ENCODE measurements at regions not wholly inside any gene's neighbourhood (a gene's known extent, or its start where the extent isn't known, plus 50 kb on each side); places are given as distances from the start of the nearest gene placed in this dataset.
A peak's percentile ranks its signal among the peaks of the same experiment; 100 is the strongest.

DNA sequence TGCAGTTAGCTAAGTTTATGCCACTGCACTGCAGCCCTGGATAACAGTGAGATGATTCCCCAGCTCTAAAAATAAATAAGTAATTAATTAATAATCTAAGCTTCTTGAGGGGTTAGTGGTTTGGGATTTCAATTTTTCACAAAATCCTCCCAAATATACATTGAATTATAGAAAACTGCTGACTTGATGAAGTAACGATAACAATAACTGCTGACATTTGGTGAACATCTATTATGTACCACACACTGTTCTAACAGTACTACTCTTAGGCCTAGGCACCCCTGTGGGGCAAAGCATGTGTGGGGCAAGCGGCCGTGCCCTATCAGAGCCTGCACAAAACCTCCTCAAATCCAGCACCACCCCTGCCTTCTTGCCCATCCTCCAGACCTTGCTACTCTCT, 245.8 kb upstream of the EPHA4 start:
- no peak for DNase-seq

DNA sequence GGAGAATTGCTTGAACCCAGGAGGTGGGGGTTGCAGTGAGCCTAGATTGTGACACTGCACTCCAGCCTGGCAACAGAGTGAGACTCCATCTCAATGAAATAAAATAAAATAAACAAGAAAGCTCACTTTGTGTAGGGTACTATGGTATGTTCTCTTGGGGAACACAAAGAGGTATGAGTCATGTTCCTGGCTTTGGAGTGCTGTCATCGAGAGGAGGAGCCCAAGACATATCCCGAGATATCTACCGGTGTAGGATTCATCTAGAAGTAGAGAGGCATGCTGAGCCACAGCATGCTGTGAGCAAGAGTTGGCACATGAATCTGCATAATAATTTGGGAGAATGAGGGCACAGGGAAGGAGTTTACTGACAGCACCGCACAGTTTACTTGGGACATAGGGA, 244.9 kb upstream of the EPHA4 start:
- DNase-seq: no peak

DNA sequence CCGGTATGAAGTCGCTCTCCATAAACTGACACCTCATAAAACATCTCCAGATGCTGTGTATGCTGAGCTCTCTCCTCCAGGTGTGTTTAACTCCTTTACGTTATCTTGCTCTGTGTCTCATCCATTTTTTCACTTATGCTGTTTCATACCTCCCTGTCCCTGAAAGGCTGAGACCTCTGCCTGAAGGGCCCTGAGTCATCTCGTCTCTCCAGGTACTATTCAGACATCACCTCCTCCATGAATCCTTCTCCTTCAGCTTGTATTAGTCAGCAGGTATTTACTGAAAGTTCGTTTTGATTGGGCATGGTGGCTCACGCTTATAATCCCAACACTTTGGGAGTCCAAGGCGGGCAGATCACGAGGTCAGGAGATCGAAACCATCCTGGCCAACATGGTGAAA, 244.5 kb upstream of the EPHA4 start:
- DNase-seq: no peak

DNA sequence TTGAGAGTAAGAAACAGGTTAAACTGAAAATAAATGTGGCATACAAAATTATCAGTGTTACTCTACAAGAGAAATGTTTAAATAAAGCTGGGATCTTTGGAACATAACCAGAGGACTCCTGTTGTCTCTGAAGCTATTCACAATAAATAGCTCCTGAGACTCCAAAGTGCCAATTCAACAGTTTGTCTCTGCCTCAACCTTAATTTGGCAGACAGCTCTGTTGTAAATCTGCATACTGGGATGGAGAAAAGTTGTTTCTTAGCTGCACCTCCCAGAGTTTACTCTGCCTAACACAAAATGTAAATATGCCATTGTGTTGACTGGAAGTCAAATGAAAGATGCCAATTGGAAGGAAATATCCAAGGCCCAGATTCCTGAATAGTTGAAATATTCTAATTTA, 238.5 kb upstream of the EPHA4 start:
- DNase-seq: no peak

DNA sequence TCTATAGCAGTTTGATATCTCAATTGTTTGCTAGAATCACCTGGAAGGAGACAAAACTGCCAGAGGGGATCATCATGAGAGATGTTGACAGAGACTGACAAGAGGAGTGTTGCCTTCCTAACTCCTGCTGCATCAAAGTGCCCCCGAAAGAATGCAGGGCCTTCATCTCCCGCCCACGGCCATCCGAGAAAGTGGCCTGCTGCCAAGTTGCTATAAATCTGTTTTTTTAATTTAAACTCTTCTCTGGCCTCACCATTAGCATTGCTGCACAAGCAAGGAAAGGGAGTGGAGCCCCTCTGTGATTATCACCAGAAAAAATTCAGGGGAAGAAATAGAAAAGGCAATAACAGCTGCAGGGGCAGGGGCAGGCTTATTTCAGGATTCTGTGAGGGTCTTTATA, 238.1 kb upstream of the EPHA4 start:
- no peak for DNase-seq

DNA sequence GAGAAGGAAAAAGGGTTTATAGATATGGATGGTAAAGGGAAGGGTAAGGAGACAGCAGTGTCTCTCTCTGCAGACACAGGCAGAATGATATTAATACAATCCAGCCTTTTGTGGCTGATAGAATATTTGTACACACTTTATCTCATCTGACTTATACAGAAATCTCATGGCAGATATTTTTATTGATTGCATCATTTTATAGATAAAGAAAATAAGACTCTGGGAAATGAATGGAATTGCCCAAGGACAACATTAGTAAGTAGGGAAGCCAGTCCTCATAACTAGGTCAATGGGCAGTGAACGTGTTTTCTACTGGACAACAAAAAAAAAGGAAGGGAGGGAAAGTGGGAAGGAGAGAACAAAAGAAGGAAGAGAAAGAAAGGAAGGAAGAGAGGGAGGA, 236.4 kb upstream of the EPHA4 start:
- DNase-seq: no peak

DNA sequence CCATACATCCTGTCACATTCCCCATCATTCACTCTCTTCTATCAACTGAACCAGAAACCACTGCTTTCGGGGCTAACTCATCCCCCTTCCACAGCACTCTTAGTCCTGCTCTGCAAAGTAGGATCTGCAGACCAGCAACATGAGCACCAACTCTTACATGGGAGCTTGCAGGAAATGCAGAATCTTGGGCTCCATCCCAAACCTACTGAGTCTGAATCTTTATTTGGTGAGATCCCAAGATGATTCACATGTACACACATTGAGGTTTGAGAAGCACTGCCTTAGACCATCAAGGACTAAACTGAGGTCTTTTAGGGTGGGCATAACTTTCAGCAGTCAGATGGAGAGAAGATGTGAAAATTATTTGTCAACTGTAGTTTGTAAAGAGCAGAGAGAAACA, 235.6 kb upstream of the EPHA4 start:
- DNase-seq: no peak

DNA sequence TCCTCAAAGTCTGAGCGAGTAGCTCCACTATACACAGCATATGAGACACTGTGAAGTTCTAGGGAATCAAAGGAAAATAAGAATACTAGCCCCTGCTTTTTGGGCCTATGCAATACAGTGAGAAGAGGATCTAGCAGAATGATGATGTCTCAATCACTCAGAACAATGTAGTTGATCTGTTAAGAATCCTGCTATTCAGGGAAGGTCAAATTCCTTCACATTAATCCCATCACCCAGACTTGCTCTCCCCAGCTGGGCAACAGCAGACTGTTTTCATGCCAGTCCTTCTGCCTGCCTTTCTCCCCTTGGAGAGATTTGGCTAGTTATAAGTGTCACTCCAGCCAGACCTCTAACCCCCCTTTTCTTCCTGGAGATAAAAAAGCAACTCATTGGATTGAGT, 230.0 kb upstream of the EPHA4 start:
- DNase-seq: no peak

DNA sequence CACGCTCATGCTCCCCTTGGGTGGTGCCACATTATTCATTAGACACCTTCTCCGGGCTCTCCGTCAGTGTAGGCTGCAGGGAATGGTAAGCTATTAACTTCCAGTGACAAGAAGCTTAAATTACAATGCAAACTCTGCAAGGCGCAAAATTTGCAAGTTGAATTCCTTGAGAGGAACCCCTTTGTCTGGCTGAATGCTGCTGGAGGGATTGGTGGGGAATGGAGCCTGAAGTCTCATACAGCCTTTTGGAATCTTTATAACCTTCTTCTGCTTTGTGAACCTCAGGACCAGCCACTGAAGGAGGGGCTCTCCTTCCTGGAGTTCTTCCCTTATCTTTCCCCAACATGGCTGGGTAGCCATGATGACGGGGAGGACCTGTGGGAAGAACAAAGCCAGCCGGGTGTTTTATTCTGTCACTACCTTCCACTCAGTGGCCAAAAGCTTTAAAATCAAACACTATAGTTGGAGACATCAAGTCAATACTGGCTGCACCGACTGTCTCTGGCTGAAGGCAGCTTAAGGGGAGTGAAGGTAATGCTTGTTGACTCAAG, 220.9 kb upstream of the EPHA4 start:
- DNase-seq: no peak

DNA sequence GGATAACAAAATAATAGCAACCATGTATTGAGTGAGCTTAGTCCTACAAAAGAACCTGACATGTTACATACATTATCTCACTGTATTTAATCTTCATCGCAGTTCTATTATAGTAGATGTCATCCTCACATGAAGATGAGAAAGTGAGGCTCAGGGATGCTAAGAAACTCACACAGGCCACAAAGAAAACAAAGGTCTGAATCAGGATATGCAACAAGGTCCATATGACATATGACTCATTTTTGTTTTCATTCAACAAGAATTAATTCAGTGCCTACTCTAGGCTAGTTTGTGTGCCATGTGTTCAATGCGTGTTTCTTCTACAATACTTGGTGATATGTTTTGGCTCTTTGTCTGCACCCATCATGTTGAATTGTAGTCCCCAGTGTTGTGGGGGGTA, 219.7 kb upstream of the EPHA4 start:
- DNase-seq: no peak

DNA sequence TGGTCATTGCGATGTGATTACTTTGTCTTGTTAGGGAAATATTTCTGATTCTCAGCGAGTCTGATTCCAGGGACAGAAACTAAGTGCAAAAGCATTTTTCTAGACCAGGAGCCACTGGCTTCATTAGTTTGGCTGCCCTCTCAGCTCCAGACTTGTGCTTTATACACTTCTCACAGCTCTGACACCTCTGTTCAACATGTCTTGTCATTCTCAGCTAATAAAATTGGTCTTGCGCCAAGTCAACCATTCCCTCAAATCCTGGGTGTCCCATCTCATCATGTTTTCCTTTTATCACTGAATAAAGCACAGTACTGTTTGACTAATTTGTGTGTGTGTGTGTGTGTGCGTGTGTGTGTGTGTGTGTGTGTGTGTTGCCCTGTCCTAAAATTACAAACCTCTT, 215.5 kb upstream of the EPHA4 start:
- DNase-seq: no peak

DNA sequence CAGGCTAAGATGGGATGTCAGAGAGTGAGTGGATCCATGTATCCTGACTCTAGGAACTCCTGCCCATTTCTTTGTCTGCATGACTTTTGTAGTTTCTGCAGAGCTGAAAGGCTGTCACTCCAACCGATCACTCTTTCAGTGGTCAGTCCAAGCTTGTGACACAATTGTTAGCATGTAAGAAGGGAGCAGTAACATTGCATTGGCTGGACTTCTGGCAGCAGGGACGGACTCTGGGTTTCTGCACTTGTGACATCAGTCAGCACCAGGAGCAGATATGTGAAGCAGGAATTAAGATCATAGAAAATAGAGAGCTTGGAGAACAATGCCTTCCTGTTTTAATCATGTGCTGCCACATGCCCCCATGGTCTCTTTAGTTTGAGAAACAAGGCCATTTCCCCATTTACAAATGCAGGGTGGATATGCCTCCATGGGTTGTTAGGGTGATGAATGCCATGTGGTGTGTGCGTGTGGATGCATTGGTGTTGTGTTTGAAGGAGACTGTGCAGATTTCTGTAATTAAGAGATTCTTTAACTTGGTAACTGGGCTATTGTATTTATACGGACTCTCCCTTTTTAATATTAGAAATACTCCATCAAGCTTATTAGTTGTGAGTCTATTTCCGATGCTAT, 214.3 kb upstream of the EPHA4 start:
- no peak for DNase-seq

DNA sequence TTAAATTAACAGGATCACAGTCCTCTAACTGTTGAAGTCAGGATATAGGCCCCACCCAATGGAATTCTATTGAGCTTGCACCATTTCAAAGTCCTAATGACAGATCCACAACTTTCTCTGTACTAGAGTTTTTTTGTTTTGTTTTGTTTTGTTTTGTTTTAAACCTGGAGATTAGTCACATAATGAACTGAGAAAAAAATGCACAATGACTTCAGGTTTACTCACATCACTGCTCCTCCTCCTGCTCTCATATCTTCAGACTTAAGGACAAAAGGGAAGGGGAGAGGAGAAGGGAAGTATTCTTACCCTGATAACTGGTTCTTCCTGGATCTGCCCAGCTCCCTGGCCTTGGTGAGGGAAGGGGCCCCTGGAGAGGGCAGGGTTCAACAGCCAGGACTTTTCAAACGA, 208.2 kb upstream of the EPHA4 start:
- DNase-seq: no peak

DNA sequence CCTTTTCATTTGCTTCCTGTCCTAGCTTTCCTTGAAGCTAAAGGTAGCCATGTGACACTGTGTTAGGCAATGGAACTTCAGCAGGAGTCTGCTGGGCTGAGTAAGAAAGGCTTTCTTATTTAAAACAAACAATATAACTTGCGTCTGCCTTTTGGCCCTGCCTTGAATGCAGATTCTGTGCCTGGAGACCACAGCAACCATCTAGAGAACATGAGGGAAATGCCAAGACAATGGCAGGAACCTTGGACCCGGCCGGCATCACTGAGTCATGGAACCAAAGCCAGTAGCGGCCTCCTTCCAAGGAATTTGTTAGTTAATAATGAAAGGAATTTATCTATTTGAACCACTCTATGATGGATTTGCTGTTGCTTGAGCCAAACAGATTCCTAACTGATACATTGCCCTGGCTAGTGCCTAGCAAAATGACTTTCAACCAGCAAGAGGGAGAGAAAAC, 207.5 kb upstream of the EPHA4 start:
- DNase-seq: no peak

DNA sequence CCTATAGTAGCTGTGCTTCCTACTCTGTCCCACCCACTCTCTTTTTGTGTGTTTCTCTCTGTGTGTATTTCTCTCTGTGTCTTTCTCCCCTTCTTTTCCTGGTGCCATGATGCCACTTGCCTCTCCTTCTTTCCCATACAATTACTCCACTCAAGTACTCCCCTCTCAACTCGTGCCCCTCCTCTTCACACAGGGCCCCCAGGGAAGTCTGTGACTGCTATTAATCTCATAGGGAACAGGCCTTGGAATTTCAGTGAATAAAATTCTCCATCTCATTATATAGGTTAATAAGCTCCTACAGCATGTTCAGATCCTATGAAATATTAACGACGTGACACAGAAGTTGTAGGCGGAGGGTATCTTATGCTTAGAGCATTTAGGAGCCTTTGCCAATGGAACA, 205.9 kb upstream of the EPHA4 start:
- DNase-seq: no peak

DNA sequence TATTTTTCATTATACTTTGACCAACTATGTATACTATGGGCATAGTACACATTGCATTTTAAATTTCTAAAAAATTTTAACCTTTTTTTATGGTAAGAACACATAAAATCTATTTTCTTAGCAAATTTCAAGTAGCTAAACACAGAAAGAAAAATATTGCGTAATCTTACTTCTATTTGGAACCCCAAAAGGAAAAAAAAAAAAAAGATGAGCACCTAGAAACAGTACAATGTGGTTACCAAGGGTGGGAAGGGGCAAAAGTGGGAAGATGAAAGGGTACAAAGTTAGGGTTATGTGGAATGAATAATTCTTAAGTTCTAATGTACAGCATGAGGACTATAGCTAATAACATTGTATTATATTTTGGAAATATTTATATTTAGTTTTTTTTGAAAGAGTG, 205.0 kb upstream of the EPHA4 start:
- DNase-seq: no peak

DNA sequence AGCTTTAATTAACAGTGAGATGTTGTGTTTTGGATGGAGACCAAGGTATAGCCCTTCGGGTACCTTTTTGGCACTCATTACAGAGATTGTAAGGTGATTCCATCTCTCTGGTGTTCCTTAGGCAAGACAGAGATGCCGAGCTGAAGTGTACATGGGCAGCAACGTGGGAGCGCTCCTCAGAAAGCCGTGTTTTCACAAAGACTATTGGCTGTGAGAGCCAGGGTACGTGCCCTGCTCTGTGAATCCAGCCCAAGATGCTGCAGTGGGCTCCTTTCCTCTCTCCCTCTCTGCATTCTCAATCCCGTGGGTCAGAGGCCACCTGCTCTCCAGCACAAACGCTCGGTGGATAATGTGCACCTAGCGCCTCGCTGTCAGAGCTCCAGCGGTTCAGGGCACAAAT, 203.0 kb upstream of the EPHA4 start:
- DNase-seq: peak; percentile 16

DNA sequence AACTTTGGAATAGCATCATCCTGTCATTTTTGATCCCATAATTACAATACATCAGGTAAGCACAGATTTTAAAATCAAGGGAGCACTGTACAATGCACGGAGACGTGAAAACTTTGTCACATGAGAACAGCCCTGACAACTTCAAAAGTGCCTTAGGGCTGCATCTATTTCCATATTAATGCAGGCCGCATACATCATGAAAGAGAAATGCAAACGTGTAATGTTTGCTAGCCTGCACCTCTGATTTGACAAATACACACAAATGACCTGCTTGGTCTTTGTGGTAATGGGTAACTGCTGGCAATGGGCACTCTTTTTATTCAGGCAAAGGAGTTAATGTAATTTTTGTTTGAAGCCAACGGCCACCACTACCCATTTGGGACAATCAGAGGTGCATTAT, 202.0 kb upstream of the EPHA4 start:
- peak; percentile 6 for DNase-seq

DNA sequence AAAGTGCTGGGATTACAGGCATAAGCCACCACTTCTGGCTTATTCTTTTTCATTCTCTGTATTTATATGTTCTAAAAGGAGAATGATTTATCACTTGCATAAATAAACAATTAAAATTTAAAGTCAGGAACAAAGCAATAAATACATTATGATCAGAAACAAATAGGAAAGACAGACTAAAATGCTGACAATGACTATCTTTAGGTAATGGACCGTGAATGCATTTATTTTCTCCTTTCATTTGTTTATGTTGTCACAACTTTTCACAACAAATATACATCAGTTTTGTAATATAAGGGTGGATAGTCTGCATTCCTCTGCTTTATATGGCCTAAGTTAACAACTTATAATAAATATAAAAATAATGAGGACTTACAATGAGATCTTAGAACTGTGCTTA, 199.2 kb upstream of the EPHA4 start:
- no peak for DNase-seq

DNA sequence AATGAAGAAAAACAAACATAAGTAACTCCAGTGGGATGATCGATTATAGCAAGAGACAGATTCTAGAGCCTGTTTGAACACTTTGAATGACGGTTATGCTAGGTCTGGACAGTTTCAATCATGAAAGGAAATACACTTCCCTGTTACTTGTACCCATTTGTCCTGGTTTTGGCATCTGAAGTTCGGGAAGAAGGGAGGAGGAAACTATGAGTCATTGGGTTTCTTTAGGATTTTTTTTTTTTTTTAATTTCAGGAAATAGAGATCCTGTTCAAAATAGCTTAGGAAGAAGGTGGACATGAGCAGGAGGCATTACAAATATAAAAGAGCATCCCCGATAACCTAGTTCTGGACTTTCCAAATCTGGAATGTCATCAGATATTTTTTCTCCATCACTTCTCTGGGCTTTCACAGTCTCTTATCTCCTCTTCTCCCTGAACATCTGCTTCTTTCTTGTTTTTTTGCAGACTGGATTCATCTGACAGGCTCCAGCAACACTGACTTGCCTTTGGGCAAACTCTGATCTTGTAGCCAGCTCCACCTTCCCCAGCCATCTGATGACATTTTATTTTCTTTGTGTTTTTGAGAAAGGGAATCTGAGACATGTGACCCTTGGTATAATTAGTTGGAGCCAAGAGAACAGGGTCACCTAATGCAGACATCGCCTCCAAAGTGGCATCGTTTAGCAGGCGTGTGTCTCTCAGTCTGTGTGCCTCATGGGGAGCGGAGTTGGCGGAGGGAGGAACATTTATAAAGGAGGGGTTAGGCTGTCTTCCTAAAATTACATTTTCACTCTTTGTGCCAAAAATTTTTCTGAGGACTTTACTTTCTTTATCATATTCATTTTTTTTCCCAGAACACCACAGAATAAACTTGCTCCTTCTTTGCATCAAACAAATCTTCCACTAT, 195.3 kb upstream of the EPHA4 start:
- DNase-seq: peak; percentile 31

DNA sequence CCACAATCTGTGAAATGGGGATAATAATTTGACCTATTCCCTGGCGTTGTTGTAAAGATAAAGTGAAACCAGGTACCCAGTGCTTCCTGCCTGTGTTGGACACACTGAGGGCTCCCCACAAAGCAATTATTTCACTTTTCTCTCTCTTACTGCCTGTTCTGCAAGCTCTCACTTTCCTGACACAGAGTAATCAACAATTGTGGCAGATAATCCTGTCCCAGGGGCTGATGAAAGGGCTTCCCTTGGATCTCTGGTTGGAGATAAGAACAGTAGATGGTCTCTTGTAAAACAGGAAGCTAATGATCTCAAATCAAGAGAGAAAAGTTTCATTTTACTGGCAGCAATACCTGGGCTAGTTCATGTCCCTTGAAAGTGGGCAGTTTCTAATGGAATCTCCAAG, 190.4 kb upstream of the EPHA4 start:
- no peak for DNase-seq

DNA sequence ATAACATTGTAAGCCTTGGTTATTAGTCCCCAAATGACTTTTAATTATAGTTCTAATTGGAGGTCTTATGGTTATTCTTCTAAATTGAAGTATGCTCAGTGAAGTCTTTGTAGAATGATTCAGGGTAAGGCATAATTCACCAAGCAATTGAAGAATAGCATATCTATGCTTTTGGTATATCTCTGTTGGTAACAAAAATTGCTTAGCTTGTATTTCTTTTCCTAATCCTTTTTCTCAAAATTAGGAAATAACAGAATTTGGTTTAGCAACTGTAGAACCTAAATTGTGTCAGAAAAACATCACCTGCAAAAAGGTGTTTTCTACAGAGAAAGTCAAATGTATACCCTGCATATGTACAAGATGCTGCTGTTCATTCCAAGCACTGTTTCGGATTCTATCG, 189.2 kb upstream of the EPHA4 start:
- DNase-seq: no peak

DNA sequence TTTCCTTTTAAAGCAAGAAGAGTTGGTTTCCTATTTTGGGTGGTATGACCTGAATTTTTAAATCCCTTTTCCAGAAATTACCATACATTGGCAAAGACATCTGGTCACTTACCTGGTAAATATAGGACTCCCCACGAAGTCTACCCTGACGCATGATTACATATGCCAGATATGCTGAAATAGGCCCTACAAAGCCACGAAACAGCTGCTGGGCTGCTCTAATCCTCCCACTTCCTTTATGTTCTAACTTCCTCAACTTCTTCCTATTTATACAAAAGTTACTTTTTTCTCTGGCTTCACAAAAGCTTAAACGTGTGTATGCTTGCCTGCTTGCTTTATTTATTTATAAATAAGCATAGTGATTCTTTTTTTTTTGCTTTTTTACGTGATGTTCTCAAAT, 186.0 kb upstream of the EPHA4 start:
- DNase-seq: no peak

DNA sequence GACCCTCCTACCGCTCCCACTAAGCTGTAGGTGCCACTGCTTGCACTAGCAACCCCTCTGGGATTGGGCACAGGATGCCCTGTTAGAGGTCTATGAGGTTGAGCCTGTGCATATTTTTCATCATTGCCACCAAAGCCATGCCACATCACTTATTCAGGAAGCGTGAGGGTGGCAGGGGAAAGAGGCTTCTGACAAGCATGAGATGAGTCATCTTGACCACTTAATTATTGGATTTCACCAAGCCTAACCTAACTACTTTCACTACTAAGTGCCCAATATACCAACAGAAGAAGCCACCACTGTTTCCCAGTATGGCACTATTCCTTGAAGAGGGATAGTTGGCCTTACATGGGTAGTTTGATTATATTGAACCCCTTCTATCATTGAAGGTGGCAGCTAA, 181.3 kb upstream of the EPHA4 start:
- no peak for DNase-seq

Data from NCI-H69 (cell line).